Pancreas (tissue), 10 donors: ENCODE measurements at regions not wholly inside any gene's neighbourhood (a gene's known extent, or its start where the extent isn't known, plus 50 kb on each side); places are given as distances from the start of the nearest gene placed in this dataset.

Experiments used
- ATAC-seq, 4 donors: fragments of 200-7000 bp; cut with Tn5 transposase; one replicate each; pipeline versions ENCODE4 v1.8.0 to v1.9.1; 2020; ENCODE audit warnings: mild to moderate bottlenecking in 4 of 4, moderate library complexity in 4 of 4
- DNase-seq, 6 donors: peaks; one replicate each; pipeline ENCODE4 v3.0.0-alpha.2; 2020
- FAIRE-seq: peaks from 2 replicates; lab custom pipeline; 2012; peaks lifted over from hg19 to GRCh38; lab: Jason Lieb, UNC
- H3K27ac ChIP-seq, 4 donors: fragments of 200-600 bp; sonication (generic); 1 replicate in 3 of 4; 2 replicates in 1 of 4; pipeline versions ENCODE4 v1.5.0 to v1.8.0; 2020
- H3K27me3 ChIP-seq, 4 donors: fragments of 200-600 bp; one replicate each; pipeline ENCODE4 v1.8.0; 2021
- H3K36me3 ChIP-seq, 3 donors: fragments of 200-600 bp; sonication (generic) in 1 of 3; one replicate each; pipeline versions ENCODE4 v1.5.0 to v1.8.0; 2020 to 2021
- H3K4me1 ChIP-seq, 3 donors: fragments of 200-600 bp; one replicate each; pipeline ENCODE4 v1.8.0; 2021
- H3K4me3 ChIP-seq, 4 donors: fragments of 200-600 bp; sonication (generic) in 2 of 4; one replicate each; pipeline versions ENCODE4 v1.5.0 to v1.8.0; 2020 to 2021
- H3K9me3 ChIP-seq, 4 donors: fragments of 200-600 bp; one replicate each; pipeline ENCODE4 v1.8.0; 2021
- CTCF ChIP-seq, 4 donors: fragments of 200-600 bp; sonication (generic) in 3 of 4; IDR thresholded peaks; one replicate each; pipeline versions ENCODE4 v1.5.0 to v1.8.0; 2021; ENCODE audit warnings: antibody characterized with exemption in 4 of 4
- WGBS, 2 donors: extraction: QIAGEN DNeasy Blood & Tissue Kit; methylation state at CpG; one replicate each; pipeline ENCODE4 v1.1.7; 2013; 5-methylcytosine and 5-hydroxymethylcytosine counted together
- intact Hi-C, 3 donors: fragments of 100-400 bp; cut with DNase I; formaldehyde crosslinking; loops; one replicate each; pipeline versions ENCODE4 v1.11.1 to v1.14.2; 2022
- donor health status: healthy with polysubstance abuse.
- donor health status: DM: no; HTN: no; CAD: no; lungs with moderate emphysema.
- donor health status: DM: no; HTN: no; CAD: no.
- donor health status: control.
- donor health status: control.
- donor health status: Bipolar disorder and iron deficiency.
- donor health status: DM: yes; HTN: yes; CAD: no.
- donor health status: DM: no; HTN: no; CAD: no.
- donor health status: DM: no; HTN: no; CAD: no.
- donor health status: DM: yes; HTN: yes; CAD: no.

- intact Hi-C loops = no loop called here
- H3K4me1 ChIP-seq = no peaks in the 10 kb centered on the region
- 26 to 41% methylated on average over 2 of the region's 2 CpGs for whole genome bisulfite sequencing, 2 donors
- no peaks in the 10 kb centered on the region for H3K9me3 ChIP-seq
- peaks cover 0 to 5% (median 0%) of the 10 kb centered on the region in 4 donors for H3K27me3 ChIP-seq
- no peak overlapping the region for H3K27ac ChIP-seq
- no peaks in the 10 kb centered on the region for H3K36me3 ChIP-seq
- no peak for TF ChIP-seq CTCF (IDR thresholded peaks at IDR 0.05)
- FAIRE-seq (no peak), ATAC-seq (peak in 2 of 4 donors; percentile 27 to 62), DNase-seq (no peak)
- no peak overlapping the region for H3K4me3 ChIP-seq
Observed at GRCh38 chrX:87873347-87873941, 355.8 kb downstream of the KLHL4 start.

- intact Hi-C loops = no loop called here
Observed at GRCh38 chrX:87874043-87874442, 356.4 kb downstream of the KLHL4 start.

GRCh38 chrX:87878926-87879325, 361.3 kb downstream of the KLHL4 start:
- no peak for DNase-seq

More at GRCh38 chrX:87874043-87874442, 356.4 kb downstream of the KLHL4 start:
- Histone ChIP-seq H3K4me3 (no peak overlapping the region), H3K4me1 (no peaks in the 10 kb centered on the region), H3K9me3 (no peaks in the 10 kb centered on the region), H3K27ac (no peak overlapping the region), H3K27me3 (peaks cover 0 to 5% (median 0%) of the 10 kb centered on the region in 4 donors), H3K36me3 (no peaks in the 10 kb centered on the region)
- no peak for TF ChIP-seq CTCF (IDR thresholded peaks at IDR 0.05)
- ATAC-seq (no peak), FAIRE-seq (no peak), DNase-seq (no peak)
- 59 to 69% methylated on average over 8 of the region's 8 CpGs for WGBS, 2 donors

GRCh38 chrX:87890437-87890836, 372.8 kb downstream of the KLHL4 start:
- no peak for TF ChIP-seq CTCF (IDR thresholded peaks at IDR 0.05)
- no peak for FAIRE-seq
- Histone ChIP-seq H3K4me1 (no peaks in the 10 kb centered on the region), H3K4me3 (no peak overlapping the region), H3K36me3 (no peaks in the 10 kb centered on the region), H3K9me3 (no peaks in the 10 kb centered on the region), H3K27ac (no peak overlapping the region), H3K27me3 (no peaks in the 10 kb centered on the region)
- DNase-seq = no peak
- ATAC-seq = no peak
- intact Hi-C loops = no loop called here

More at GRCh38 chrX:87878926-87879325, 361.3 kb downstream of the KLHL4 start:
- Histone ChIP-seq H3K4me3 (no peak overlapping the region), H3K27ac (no peak overlapping the region), H3K36me3 (no peaks in the 10 kb centered on the region), H3K27me3 (peaks cover 0 to under 1% (median 0%) of the 10 kb centered on the region in 4 donors), H3K9me3 (no peaks in the 10 kb centered on the region), H3K4me1 (no peaks in the 10 kb centered on the region)
- ATAC-seq (no peak), FAIRE-seq (no peak)
- intact Hi-C loops = no loop called here
- no peak for TF ChIP-seq CTCF (IDR thresholded peaks at IDR 0.05)
- 78 to 90% methylated on average over 10 of the region's 10 CpGs for WGBS, 2 donors

GRCh38 chrX:87895421-87895820, 377.8 kb downstream of the KLHL4 start:
- intact Hi-C loops = no loop called here
- Histone ChIP-seq H3K4me1 (no peaks in the 10 kb centered on the region), H3K27ac (no peak overlapping the region), H3K4me3 (no peak overlapping the region), H3K36me3 (no peaks in the 10 kb centered on the region), H3K9me3 (no peaks in the 10 kb centered on the region), H3K27me3 (no peaks in the 10 kb centered on the region)
- 84 to 89% methylated on average over 2 of the region's 2 CpGs for WGBS, 2 donors
- TF ChIP-seq CTCF (IDR thresholded peaks at IDR 0.05) = no peak
- ATAC-seq (no peak), FAIRE-seq (no peak), DNase-seq (no peak)
